A673 (cell line): ENCODE measurements at regions not wholly inside any gene's neighbourhood (a gene's known extent, or its start where the extent isn't known, plus 50 kb on each side); places are given as distances from the start of the nearest gene placed in this dataset.
"Not testable (repeated sequence)": the region's sequence is repeated elsewhere in the genome, so short reads cannot be mapped to it uniquely, and the experiment has no call there.

Experiments used
- BruUV-seq: library from RNA; stranded (reverse); fragments of 400-500 nt; replicated peaks from 2 replicates; lab custom pipeline; 2021; lab: Mats Ljungman, UMichigan
- CTCF ChIA-PET: fragments of 300-600 bp; sonication (Branson Sonifier 250); formaldehyde crosslinking; loops from one replicate; lab custom pipeline; 2022; ENCODE audit warnings: antibody characterized with exemption; lab: Charles Lee
- POLR2A ChIA-PET: fragments of 300-600 bp; sonication (Branson Sonifier 250); formaldehyde crosslinking; loops from one replicate; lab custom pipeline; 2022; ENCODE audit warnings: antibody characterized with exemption; ENCODE audit not compliant: low non-redundant PET; lab: Charles Lee
- DNase-seq: peaks from one replicate; pipeline ENCODE4 v3.0.0-alpha.2; 2015; ENCODE audit warnings: low spot score
- H3K27ac ChIP-seq: fragments of 200-600 bp; sonication (generic); 2 replicates; pipeline ENCODE4 v1.5.1; 2016; ENCODE audit warnings: mixed run types, low read depth, mild to moderate bottlenecking, mixed read lengths, antibody characterized with exemption, low read length; ENCODE audit not compliant: poor library complexity, severe bottlenecking
- H3K27me3 ChIP-seq: fragments of 200-600 bp; sonication (generic); replicated peaks from 2 replicates; pipeline ENCODE4 v1.6.1; 2017; ENCODE audit warnings: mixed run types, low read depth, mild to moderate bottlenecking, mixed read lengths, antibody characterized with exemption, low read length; ENCODE audit not compliant: insufficient read depth, poor library complexity
- H3K36me3 ChIP-seq: fragments of 200-600 bp; sonication (generic); 2 replicates; pipeline ENCODE4 v1.6.1; 2016; ENCODE audit warnings: mixed run types, mild to moderate bottlenecking, mixed read lengths, antibody characterized with exemption, low read length; ENCODE audit not compliant: insufficient read depth, poor library complexity, severe bottlenecking
- H3K4me1 ChIP-seq: fragments of 200-600 bp; sonication (generic); 2 replicates; pipeline ENCODE4 v1.6.1; 2017; ENCODE audit warnings: mixed run types, mild to moderate bottlenecking, mixed read lengths, antibody characterized with exemption, low read length; ENCODE audit not compliant: insufficient read depth, poor library complexity, severe bottlenecking
- H3K4me3 ChIP-seq: fragments of 200-600 bp; sonication (generic); 2 replicates; pipeline ENCODE4 v1.5.1; 2016; ENCODE audit warnings: low read depth, mixed run types, mild to moderate bottlenecking, mixed read lengths, low read length; ENCODE audit not compliant: poor library complexity, severe bottlenecking
- H3K9me3 ChIP-seq: fragments of 200-600 bp; sonication (generic); 2 replicates; pipeline ENCODE4 v1.6.1; 2016; ENCODE audit warnings: mixed run types, low read depth, mild to moderate bottlenecking, mixed read lengths, antibody characterized with exemption, low read length; ENCODE audit not compliant: poor library complexity, severe bottlenecking
- CTCF ChIP-seq: fragments of 300-800, 200-600 bp; sonication (generic); conservative IDR thresholded peaks from 2 replicates; pipeline ENCODE4 v1.5.1; 2017; ENCODE audit warnings: low read depth, mild to moderate bottlenecking, antibody characterized with exemption, low read length, moderate library complexity, mixed read lengths
- EZH2 ChIP-seq: fragments of 200-600 bp; sonication (generic); IDR thresholded peaks from 2 replicates; pipeline ENCODE4 v1.6.1; 2017; ENCODE audit warnings: borderline replicate concordance, low read depth, mild to moderate bottlenecking, mixed read lengths, antibody characterized with exemption, low read length; ENCODE audit not compliant: poor library complexity, severe bottlenecking
- intact Hi-C: fragments of 100-400 bp; cut with micrococcal nuclease; formaldehyde crosslinking; loops from one replicate; pipeline ENCODE4 v1.10.0; 2022; ENCODE audit not compliant: unreplicated experiment

- POLR2A ChIA-PET: no interaction called here
- intact Hi-C loops: no loop called here
Measured at GRCh38 chr16:60405286-60405685, 1631.0 kb downstream of the CDH8 start.

GRCh38 chr16:60404401-60404800 lies 1631.8 kb downstream of the CDH8 start:
- POLR2A ChIA-PET: no interaction called here
- no TSS peak for BruUV-seq

More at GRCh38 chr16:60405286-60405685, 1631.0 kb downstream of the CDH8 start:
- TF ChIP-seq CTCF (no peak), EZH2 (no peak)
- no peak for DNase-seq
- H3K4me1 ChIP-seq: no peaks in the 10 kb centered on the region
- BruUV-seq: no TSS peak
- H3K36me3 ChIP-seq: no peaks in the 10 kb centered on the region
- H3K9me3 ChIP-seq: no peaks in the 10 kb centered on the region
- CTCF ChIA-PET: no interaction called here
- H3K27ac ChIP-seq: no peak overlapping the region
- H3K4me3 ChIP-seq: no peak overlapping the region
- no peaks in the 10 kb centered on the region for H3K27me3 ChIP-seq

GRCh38 chr16:60402941-60403340 lies 1633.3 kb downstream of the CDH8 start:
- H3K9me3 ChIP-seq, CTCF ChIA-PET, POLR2A ChIA-PET, H3K27ac ChIP-seq, H3K36me3 ChIP-seq, H3K4me3 ChIP-seq, DNase-seq, H3K4me1 ChIP-seq, intact Hi-C loops, BruUV-seq: not testable (repeated sequence)
- H3K27me3 ChIP-seq: peaks cover 19% of the 10 kb centered on the region

More at GRCh38 chr16:60404401-60404800, 1631.8 kb downstream of the CDH8 start:
- Histone ChIP-seq H3K27me3 (peaks cover 7% of the 10 kb centered on the region), H3K27ac (no peak overlapping the region), H3K36me3 (no peaks in the 10 kb centered on the region), H3K4me1 (no peaks in the 10 kb centered on the region), H3K4me3 (no peak overlapping the region), H3K9me3 (no peaks in the 10 kb centered on the region)
- TF ChIP-seq CTCF: no peak
- no peak for TF ChIP-seq EZH2
- no peak for DNase-seq
- CTCF ChIA-PET: no interaction called here
- intact Hi-C loops: no loop called here

- no peaks in the 10 kb centered on the region for H3K27me3 ChIP-seq
- POLR2A ChIA-PET: no interaction called here
- BruUV-seq: no TSS peak
- H3K4me3 ChIP-seq: no peak overlapping the region
- no peaks in the 10 kb centered on the region for H3K36me3 ChIP-seq
- intact Hi-C loops: no loop called here
- no peak overlapping the region for H3K27ac ChIP-seq
- no peaks in the 10 kb centered on the region for H3K9me3 ChIP-seq
- no peak for TF ChIP-seq EZH2
- no peak for TF ChIP-seq CTCF
- CTCF ChIA-PET: no interaction called here
- H3K4me1 ChIP-seq: no peaks in the 10 kb centered on the region
- DNase-seq: no peak
Measured at GRCh38 chr16:60392380-60392779, 1643.9 kb downstream of the CDH8 start.
